ENCODE measurements at regions not wholly inside any gene's neighbourhood (a gene's known extent, or its start where the extent isn't known, plus 50 kb on each side); places are given as distances from the start of the nearest gene placed in this dataset.

GRCh38 chr4:145340071-145340675 lies 141.5 kb upstream of the SMAD1 start:
- Mint-ChIP-seq H3K9me3 (no peaks in the 10 kb centered on the region), H3K27me3 (ENCODE audit: insufficient read depth) (peaks cover 2% of the 10 kb centered on the region; the same call in 1 of the 2 replicates), H3K4me3 (no peak overlapping the region), H3K27ac (no peak overlapping the region), H3K36me3 (ENCODE audit: low read depth) (no peaks in the 10 kb centered on the region), H3K4me1 (ENCODE audit: low read depth) (no peaks in the 10 kb centered on the region)
- TF ChIP-seq CTCF (IDR thresholded peaks at IDR 0.05): no peak
- DNase-seq: no peak

GRCh38 chr4:145339075-145339725 lies 142.5 kb upstream of the SMAD1 start:
- Mint-ChIP-seq H3K4me1 (ENCODE audit: low read depth) (no peaks in the 10 kb centered on the region), H3K27ac (no peak overlapping the region), H3K27me3 (ENCODE audit: insufficient read depth) (0 out of 2 replicates have a peak, but pooled peaks cover 2% of the 10 kb centered on the region), H3K36me3 (ENCODE audit: low read depth) (no peaks in the 10 kb centered on the region), H3K9me3 (no peaks in the 10 kb centered on the region), H3K4me3 (no peak overlapping the region)
- no peak for TF ChIP-seq CTCF (IDR thresholded peaks at IDR 0.05)
- DNase-seq: no peak

- Mint-ChIP-seq H3K4me3 (no peak overlapping the region), H3K9me3 (no peaks in the 10 kb centered on the region), H3K27ac (no peak overlapping the region), H3K36me3 (ENCODE audit: low read depth) (no peaks in the 10 kb centered on the region), H3K27me3 (ENCODE audit: insufficient read depth) (peaks cover 2% of the 10 kb centered on the region; the same call in 1 of the 2 replicates), H3K4me1 (ENCODE audit: low read depth) (no peaks in the 10 kb centered on the region)
- DNase-seq: no peak
- TF ChIP-seq CTCF (IDR thresholded peaks at IDR 0.05): no peak
These were observed 143.1 kb upstream of the SMAD1 start for GRCh38 chr4:145338568-145338967.

GRCh38 chr4:145337391-145337790 lies 144.3 kb upstream of the SMAD1 start:
- H3K4me1 Mint-ChIP-seq (ENCODE audit: low read depth): no peaks in the 10 kb centered on the region
- no peaks in the 10 kb centered on the region for H3K36me3 Mint-ChIP-seq (ENCODE audit: low read depth)
- H3K4me3 Mint-ChIP-seq: no peak overlapping the region
- H3K27ac Mint-ChIP-seq: no peak overlapping the region
- H3K27me3 Mint-ChIP-seq (ENCODE audit: insufficient read depth): peaks cover 2% of the 10 kb centered on the region; the same call in 1 of the 2 replicates
- no peaks in the 10 kb centered on the region for H3K9me3 Mint-ChIP-seq
- TF ChIP-seq CTCF (IDR thresholded peaks at IDR 0.05): no peak
- no peak for DNase-seq

- H3K4me1 Mint-ChIP-seq (ENCODE audit: low read depth): no peaks in the 10 kb centered on the region
- no peak for TF ChIP-seq CTCF (IDR thresholded peaks at IDR 0.05)
- H3K27me3 Mint-ChIP-seq (ENCODE audit: insufficient read depth): peaks cover 2% of the 10 kb centered on the region
- no peaks in the 10 kb centered on the region for H3K36me3 Mint-ChIP-seq (ENCODE audit: low read depth)
- H3K9me3 Mint-ChIP-seq: no peaks in the 10 kb centered on the region
- H3K4me3 Mint-ChIP-seq: no peak overlapping the region
- no peak overlapping the region for H3K27ac Mint-ChIP-seq
- no peak for DNase-seq
These were observed 147.9 kb upstream of the SMAD1 start for GRCh38 chr4:145333786-145334185.

Data from HFFc6 (cell line).